ENCODE measurements at regions not wholly inside any gene's neighbourhood (a gene's known extent, or its start where the extent isn't known, plus 50 kb on each side); places are given as distances from the start of the nearest gene placed in this dataset.
"Not testable (repeated sequence)": the region's sequence is repeated elsewhere in the genome, so short reads cannot be mapped to it uniquely, and the experiment has no call there.

DNA sequence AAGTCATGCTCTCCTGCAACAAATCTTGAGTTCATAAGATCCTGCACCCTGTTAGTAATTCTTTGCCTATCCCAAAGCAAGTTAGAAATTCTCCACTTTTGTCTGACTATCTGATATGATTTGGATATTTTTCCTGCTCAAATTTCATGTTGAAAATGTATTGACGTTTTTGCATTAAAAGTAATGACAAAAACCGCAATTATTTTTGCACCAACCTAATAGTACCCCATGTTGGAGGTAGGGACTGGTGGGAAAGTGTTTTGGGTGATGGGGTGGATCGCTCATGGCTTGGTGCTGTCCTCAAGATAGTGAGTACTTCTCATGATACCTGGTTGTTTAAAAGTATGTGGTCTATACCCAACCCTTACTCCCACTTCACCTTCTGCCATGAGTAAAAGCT lies 713.4 kb downstream of the CDH18 start:
- TF ChIP-seq, protein P1, sequence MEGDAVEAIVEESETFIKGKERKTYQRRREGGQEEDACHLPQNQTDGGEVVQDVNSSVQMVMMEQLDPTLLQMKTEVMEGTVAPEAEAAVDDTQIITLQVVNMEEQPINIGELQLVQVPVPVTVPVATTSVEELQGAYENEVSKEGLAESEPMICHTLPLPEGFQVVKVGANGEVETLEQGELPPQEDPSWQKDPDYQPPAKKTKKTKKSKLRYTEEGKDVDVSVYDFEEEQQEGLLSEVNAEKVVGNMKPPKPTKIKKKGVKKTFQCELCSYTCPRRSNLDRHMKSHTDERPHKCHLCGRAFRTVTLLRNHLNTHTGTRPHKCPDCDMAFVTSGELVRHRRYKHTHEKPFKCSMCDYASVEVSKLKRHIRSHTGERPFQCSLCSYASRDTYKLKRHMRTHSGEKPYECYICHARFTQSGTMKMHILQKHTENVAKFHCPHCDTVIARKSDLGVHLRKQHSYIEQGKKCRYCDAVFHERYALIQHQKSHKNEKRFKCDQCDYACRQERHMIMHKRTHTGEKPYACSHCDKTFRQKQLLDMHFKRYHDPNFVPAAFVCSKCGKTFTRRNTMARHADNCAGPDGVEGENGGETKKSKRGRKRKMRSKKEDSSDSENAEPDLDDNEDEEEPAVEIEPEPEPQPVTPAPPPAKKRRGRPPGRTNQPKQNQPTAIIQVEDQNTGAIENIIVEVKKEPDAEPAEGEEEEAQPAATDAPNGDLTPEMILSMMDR (IDR thresholded peaks at IDR 0.05), result no peak
- no peak for DNase-seq (ENCODE audit: low spot score)
- no peak for ATAC-seq (ENCODE audit: low FRiP score)

DNA sequence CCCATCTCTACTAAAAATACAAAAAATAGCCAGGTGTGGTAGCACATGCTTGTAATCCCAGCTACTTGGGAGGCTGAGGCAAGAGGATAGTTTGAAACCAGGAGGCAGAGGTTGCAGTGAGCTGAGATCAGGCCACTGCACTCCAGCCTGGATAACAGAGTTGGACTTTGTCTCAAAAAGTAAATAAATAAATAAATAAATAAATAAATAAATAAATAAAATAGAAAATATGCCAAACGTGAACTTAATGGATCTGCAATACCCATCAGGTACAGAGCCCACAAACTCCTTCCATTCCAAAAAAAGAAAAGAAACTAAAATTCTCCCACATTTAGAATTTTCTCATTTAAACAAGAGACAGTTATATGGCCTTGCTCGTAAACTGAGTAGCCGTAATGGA lies 702.7 kb downstream of the CDH18 start:
- TF ChIP-seq, protein P1 (IDR thresholded peaks at IDR 0.05), result no peak
- no peak for ATAC-seq (ENCODE audit: low FRiP score)
- no peak for DNase-seq (ENCODE audit: low spot score)

DNA sequence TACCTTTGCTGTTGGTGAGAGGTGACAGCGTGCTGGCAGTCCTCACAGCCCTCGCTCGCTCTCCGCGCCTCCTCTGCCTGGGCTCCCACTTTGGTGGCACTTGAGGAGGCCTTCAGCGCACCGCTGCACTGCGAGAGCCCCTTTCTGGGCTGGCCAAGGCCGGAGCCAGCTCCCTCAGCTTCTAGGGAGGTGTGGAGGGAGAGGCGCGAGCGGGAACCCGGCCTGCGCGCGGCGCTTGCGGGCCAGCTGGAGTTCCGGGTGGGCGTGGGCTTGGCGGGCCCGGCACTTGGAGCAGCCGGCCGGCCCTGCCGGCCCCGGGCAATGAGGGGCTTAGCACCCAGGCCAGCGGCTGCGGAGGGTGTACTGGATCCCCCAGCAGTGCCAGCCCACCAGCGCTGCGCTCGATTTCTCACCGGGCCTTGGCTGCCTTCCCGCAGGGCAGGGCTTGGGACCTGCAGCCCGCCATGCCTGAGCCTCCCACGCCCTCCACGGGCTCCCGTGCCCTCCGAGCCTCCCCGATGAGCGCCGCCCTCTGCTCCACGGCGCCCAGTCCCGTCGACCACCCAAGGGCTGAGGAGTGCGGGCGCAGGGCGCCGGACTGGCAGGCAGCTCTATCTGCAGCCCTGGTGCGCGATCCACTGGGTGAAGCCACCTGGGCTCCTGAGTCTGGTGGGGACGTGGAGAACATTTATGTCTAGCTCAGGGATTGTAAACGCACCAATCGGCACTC lies 700.3 kb downstream of the CDH18 start:
- not testable (repeated sequence) for DNase-seq (ENCODE audit: low spot score); ATAC-seq (ENCODE audit: low FRiP score)

DNA sequence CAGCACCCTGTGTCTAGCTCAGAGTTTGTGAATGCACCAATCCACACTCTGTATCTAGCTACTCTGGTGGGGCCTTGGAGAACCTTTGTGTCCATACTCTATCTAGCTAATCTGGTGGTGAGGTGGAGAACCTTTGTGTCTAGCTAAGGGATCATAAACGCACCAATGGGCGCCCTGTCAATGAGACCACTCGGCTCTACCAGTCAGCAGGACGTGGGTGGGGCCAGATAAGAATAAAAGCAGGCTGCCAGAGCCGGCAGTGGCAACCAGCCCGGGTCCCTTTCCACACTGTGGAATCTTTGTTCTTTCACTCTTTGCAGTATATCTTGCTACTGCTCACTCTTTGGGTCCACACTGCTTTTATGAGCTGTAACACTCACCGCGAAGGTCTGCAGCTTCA lies 699.7 kb downstream of the CDH18 start:
- ATAC-seq (ENCODE audit: low FRiP score); DNase-seq (ENCODE audit: low spot score): not testable (repeated sequence)

DNA sequence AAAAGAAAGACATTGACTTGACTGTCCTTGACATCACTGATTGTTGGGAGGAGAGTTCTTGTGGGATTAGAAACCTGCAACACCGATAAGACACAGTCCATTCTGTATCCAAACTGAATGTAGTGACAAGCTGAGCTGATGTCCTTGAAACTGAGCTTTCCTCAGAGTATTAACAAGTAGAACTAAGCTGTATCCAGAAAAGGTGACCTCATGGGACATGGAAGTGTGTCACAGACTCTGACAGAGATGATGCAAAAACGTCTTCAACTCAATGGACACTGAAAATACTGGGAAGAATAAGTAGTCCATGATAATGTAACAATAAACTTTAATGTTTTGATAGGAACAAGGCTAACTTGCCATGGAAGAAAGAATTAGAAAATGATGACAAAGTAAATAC lies 690.1 kb downstream of the CDH18 start:
- DNase-seq (ENCODE audit: low spot score) (no peak), ATAC-seq (ENCODE audit: low FRiP score) (no peak)
- TF ChIP-seq, protein P1 (IDR thresholded peaks at IDR 0.05), result no peak

DNA sequence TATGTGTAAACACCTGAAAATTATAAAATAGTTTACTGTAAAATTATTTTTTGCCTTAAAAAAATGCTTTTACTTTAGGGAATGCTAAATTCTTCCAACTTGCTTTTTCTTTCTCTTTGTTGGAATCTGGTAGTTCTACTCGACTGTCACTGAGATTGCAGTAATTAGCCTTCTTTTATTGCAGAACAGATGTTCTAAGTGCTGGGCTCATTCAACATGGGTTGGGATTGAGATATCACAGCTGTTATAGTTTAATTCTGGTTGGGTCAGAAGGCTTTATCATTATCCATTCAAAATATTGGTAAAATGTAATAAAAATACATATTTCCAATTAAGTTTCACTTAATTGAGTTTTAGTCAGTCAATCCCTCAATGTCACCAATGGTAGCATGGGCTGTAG lies 686.7 kb downstream of the CDH18 start:
- DNase-seq (ENCODE audit: low spot score) (no peak), ATAC-seq (ENCODE audit: low FRiP score) (no peak)
- TF ChIP-seq, protein P1 (IDR thresholded peaks at IDR 0.05), result no peak

DNA sequence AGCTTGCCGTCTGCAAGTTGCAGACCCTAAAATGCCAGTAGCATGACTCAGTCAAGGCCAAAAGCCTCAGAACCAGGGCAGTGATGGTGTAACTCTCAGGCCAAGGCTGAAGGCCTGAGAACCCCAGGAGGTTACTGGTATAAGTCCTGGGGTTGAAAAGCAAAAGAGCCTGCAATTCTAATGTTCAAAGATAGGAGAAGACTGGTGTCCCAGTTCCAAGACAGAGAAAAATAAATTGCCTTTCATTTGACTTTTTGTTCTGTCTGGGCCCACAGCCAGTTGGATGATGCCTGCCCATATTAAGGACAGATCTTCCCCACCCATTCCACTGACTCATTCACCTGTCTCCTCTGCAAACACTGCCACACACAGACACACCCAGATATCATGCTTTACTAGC lies 673.2 kb downstream of the CDH18 start:
- ATAC-seq (ENCODE audit: low FRiP score) (no peak), DNase-seq (ENCODE audit: low spot score) (no peak)
- TF ChIP-seq, protein P1 (IDR thresholded peaks at IDR 0.05), result no peak

DNA sequence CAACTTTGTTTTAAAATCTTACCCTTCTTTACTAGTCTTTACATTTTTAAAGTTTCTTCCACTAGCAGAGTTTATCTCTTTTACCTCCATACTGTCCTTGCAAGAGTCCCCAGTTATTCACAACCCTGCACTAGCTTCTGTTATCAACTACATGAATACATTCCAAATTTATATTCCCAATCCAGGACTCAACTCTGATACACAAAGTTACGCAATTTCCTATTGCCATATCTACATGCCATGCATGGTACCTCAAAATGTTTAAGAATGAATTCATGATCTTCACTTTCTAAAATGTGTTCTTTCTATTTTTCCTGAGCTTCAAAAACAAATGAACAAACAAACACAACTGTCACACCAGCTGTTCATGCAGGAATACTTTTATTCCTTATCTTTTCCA lies 668.7 kb downstream of the CDH18 start:
- ATAC-seq (ENCODE audit: low FRiP score), result no peak
- TF ChIP-seq, protein P1 (IDR thresholded peaks at IDR 0.05), result no peak

More for the DNA sequence above, 668.7 kb downstream of the CDH18 start:
- no peak for DNase-seq (ENCODE audit: low spot score)

Data from omental fat pad (tissue), 3 donors.